ENCODE measurements at regions not wholly inside any gene's neighbourhood (a gene's known extent, or its start where the extent isn't known, plus 50 kb on each side); places are given as distances from the start of the nearest gene placed in this dataset.

GRCh38 chr15:95594496-95594895 lies 736.0 kb upstream of the NR2F2 start:
- no peaks in the 10 kb centered on the region for H3K4me1 ChIP-seq (ENCODE audit: insufficient read depth, low read length)
- H3K4me2 ChIP-seq (ENCODE audit: insufficient read depth, low read length): no peak overlapping the region
- TF ChIP-seq EZH2 (IDR thresholded peaks at IDR 0.05; ENCODE audit: borderline replicate concordance, low read depth, low read length, severe bottlenecking): no peak
- H3K9me3 ChIP-seq (ENCODE audit: insufficient read depth, low read length, severe bottlenecking): no peaks in the 10 kb centered on the region
- H3K27ac ChIP-seq (ENCODE audit: low read length): no peak overlapping the region
- H4K20me1 ChIP-seq (ENCODE audit: insufficient read depth, low read length): no peaks in the 10 kb centered on the region
- H3K27me3 ChIP-seq (ENCODE audit: insufficient read depth, low read length, poor library complexity): no peaks in the 10 kb centered on the region
- no peak overlapping the region for H3K9ac ChIP-seq (ENCODE audit: low read depth, low read length)
- H3K79me2 ChIP-seq (ENCODE audit: insufficient read depth, low read length): no peaks in the 10 kb centered on the region
- no peak overlapping the region for H3K4me3 ChIP-seq (ENCODE audit: low read depth in 1 of 2, low read length in 2 of 2)
- no peak overlapping the region for H2AFZ ChIP-seq (ENCODE audit: low read depth, low read length)
- ATAC-seq (ENCODE audit: insufficient read depth, low read depth) (no peak), DNase-seq (no peak)
- no peaks in the 10 kb centered on the region for H3K36me3 ChIP-seq (ENCODE audit: insufficient read depth, low read length)

- Histone ChIP-seq H3K27me3 (ENCODE audit: insufficient read depth, low read length, poor library complexity) (no peaks in the 10 kb centered on the region), H3K9ac (ENCODE audit: low read depth, low read length) (no peak overlapping the region), H3K9me3 (ENCODE audit: insufficient read depth, low read length, severe bottlenecking) (no peaks in the 10 kb centered on the region), H3K4me2 (ENCODE audit: insufficient read depth, low read length) (no peak overlapping the region), H3K4me1 (ENCODE audit: insufficient read depth, low read length) (no peaks in the 10 kb centered on the region), H3K79me2 (ENCODE audit: insufficient read depth, low read length) (no peaks in the 10 kb centered on the region), H3K27ac (ENCODE audit: low read length) (no peak overlapping the region), H3K36me3 (ENCODE audit: insufficient read depth, low read length) (no peaks in the 10 kb centered on the region), H2AFZ (ENCODE audit: low read depth, low read length) (no peak overlapping the region), H3K4me3 (ENCODE audit: low read depth in 1 of 2, low read length in 2 of 2) (no peak overlapping the region), H4K20me1 (ENCODE audit: insufficient read depth, low read length) (no peaks in the 10 kb centered on the region)
- TF ChIP-seq EZH2 (IDR thresholded peaks at IDR 0.05; ENCODE audit: borderline replicate concordance, low read depth, low read length, severe bottlenecking): no peak
- no peak for TF ChIP-seq CTCF (IDR thresholded peaks at IDR 0.05; ENCODE audit: borderline replicate concordance, extremely low read depth, low read length, poor library complexity, severe bottlenecking)
- DNase-seq (no peak), ATAC-seq (ENCODE audit: insufficient read depth, low read depth) (no peak)
Measured at GRCh38 chr15:95595759-95596158, 734.7 kb upstream of the NR2F2 start.

GRCh38 chr15:95596496-95596895 lies 734.0 kb upstream of the NR2F2 start:
- H3K27me3 ChIP-seq (ENCODE audit: insufficient read depth, low read length, poor library complexity): no peaks in the 10 kb centered on the region
- H3K9me3 ChIP-seq (ENCODE audit: insufficient read depth, low read length, severe bottlenecking): no peaks in the 10 kb centered on the region
- no peak overlapping the region for H3K27ac ChIP-seq (ENCODE audit: low read length)
- H3K4me1 ChIP-seq (ENCODE audit: insufficient read depth, low read length): no peaks in the 10 kb centered on the region
- no peak overlapping the region for H2AFZ ChIP-seq (ENCODE audit: low read depth, low read length)
- no peaks in the 10 kb centered on the region for H4K20me1 ChIP-seq (ENCODE audit: insufficient read depth, low read length)
- TF ChIP-seq CTCF (IDR thresholded peaks at IDR 0.05; ENCODE audit: borderline replicate concordance, extremely low read depth, low read length, poor library complexity, severe bottlenecking) (no peak), EZH2 (IDR thresholded peaks at IDR 0.05; ENCODE audit: borderline replicate concordance, low read depth, low read length, severe bottlenecking) (no peak)
- no peak overlapping the region for H3K4me2 ChIP-seq (ENCODE audit: insufficient read depth, low read length)
- H3K36me3 ChIP-seq (ENCODE audit: insufficient read depth, low read length): no peaks in the 10 kb centered on the region
- ATAC-seq (ENCODE audit: insufficient read depth, low read depth) (no peak), DNase-seq (no peak)
- no peaks in the 10 kb centered on the region for H3K79me2 ChIP-seq (ENCODE audit: insufficient read depth, low read length)
- no peak overlapping the region for H3K4me3 ChIP-seq (ENCODE audit: low read depth in 1 of 2, low read length in 2 of 2)
- no peak overlapping the region for H3K9ac ChIP-seq (ENCODE audit: low read depth, low read length)

- no peaks in the 10 kb centered on the region for H3K9me3 ChIP-seq (ENCODE audit: insufficient read depth, low read length, severe bottlenecking)
- no peaks in the 10 kb centered on the region for H3K79me2 ChIP-seq (ENCODE audit: insufficient read depth, low read length)
- no peak for ATAC-seq (ENCODE audit: insufficient read depth, low read depth)
- no peak overlapping the region for H3K9ac ChIP-seq (ENCODE audit: low read depth, low read length)
- no peak overlapping the region for H3K27ac ChIP-seq (ENCODE audit: low read length)
- H4K20me1 ChIP-seq (ENCODE audit: insufficient read depth, low read length): no peaks in the 10 kb centered on the region
- H3K4me1 ChIP-seq (ENCODE audit: insufficient read depth, low read length): no peaks in the 10 kb centered on the region
- no peaks in the 10 kb centered on the region for H3K36me3 ChIP-seq (ENCODE audit: insufficient read depth, low read length)
- no peak overlapping the region for H3K4me2 ChIP-seq (ENCODE audit: insufficient read depth, low read length)
- DNase-seq: no peak
- TF ChIP-seq CTCF (IDR thresholded peaks at IDR 0.05; ENCODE audit: borderline replicate concordance, extremely low read depth, low read length, poor library complexity, severe bottlenecking) (no peak), EZH2 (IDR thresholded peaks at IDR 0.05; ENCODE audit: borderline replicate concordance, low read depth, low read length, severe bottlenecking) (no peak)
- H3K27me3 ChIP-seq (ENCODE audit: insufficient read depth, low read length, poor library complexity): no peaks in the 10 kb centered on the region
- no peak overlapping the region for H3K4me3 ChIP-seq (ENCODE audit: low read depth in 1 of 2, low read length in 2 of 2)
- no peak overlapping the region for H2AFZ ChIP-seq (ENCODE audit: low read depth, low read length)
Measured at GRCh38 chr15:95598251-95598855, 732.1 kb upstream of the NR2F2 start.
